GM21360 (cell line): ENCODE measurements at regions not wholly inside any gene's neighbourhood (a gene's known extent, or its start where the extent isn't known, plus 50 kb on each side); places are given as distances from the start of the nearest gene placed in this dataset.

Experiments
- ATAC-seq: cut with Tn5 transposase; IDR thresholded peaks from one replicate; pipeline ENCODE4 v1.9.1; 2021; ENCODE audit warnings: mild to moderate bottlenecking, moderate library complexity; ENCODE audit not compliant: unreplicated experiment

DNA sequence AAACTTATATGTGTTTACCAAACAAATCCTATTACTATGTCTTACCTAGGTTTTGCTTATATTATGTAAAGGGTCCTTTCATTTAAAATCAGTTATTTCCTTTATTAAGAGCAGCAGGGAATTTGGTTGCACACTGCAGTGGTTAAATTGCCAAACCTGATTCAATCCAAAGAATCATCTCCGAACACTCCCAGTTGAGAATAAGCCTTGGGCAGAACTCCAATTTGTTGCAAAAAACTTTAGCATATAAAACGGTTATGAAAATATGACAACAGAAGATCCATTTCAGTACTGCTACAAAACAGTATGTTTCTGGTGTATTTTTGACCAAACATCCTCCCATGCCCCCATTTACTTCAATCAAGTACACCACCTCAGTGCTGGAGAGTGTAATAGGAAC lies 587.0 kb upstream of the GRAMD2B start:
- no peak for ATAC-seq

DNA sequence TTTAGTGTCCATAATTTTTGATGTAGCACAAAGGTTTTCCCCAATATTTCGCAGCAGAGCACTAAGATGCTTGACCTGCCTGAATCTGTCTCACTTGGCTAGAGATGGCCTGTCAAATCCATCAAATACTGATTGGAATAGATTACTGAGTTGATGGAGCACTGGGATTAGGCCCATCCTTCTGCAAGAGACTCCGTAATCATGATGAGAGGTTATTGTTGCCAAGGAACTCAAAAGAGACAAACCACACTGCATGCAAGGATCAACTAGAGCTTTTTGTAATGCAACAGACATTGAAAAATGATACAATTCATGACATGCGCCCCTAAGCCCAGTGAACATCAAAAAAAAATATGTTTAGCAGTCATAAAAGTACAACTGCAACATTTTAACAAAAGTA lies 585.3 kb upstream of the GRAMD2B start:
- no peak for ATAC-seq

DNA sequence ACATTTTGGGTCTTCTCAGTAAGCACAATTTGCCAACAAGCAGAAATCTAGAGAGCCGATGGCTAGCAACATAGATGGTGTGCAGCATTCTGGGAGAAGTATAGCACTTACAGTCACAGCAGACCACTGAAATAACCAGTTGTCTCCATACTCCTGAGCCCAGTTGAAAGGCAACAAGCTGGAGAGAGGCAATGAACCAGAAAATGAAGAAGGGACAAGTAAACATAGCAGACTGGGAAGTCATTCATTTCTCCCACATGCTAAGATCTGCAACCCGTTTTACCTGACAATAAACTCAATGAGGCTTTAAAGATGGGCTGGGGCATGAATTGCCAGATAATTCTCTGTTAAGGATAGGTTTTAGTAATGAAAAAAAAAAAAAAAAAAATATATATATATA lies 575.6 kb upstream of the GRAMD2B start:
- no peak for ATAC-seq

DNA sequence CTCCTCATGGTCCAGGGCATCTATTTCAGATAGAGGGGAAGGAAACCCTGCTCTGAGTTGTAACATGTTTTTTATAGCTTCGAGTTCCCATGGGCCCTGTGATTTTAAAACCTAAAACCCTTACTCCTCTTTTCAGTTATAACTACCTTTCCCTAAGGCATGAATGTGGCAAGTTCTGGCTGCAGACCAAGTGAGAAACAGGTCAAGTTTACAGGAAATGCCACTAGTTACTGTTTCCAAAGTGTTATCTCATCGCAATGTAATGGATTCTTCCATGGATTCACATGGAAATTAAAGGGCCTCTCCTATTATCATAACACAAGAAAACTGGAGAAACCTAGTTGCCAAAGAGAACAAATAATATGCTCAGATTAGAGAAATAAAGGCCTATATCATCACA lies 574.5 kb upstream of the GRAMD2B start:
- no peak for ATAC-seq

- ATAC-seq: no peak
These were observed 566.3 kb upstream of the GRAMD2B start for GRCh38 chr5:125856949-125857348.

DNA sequence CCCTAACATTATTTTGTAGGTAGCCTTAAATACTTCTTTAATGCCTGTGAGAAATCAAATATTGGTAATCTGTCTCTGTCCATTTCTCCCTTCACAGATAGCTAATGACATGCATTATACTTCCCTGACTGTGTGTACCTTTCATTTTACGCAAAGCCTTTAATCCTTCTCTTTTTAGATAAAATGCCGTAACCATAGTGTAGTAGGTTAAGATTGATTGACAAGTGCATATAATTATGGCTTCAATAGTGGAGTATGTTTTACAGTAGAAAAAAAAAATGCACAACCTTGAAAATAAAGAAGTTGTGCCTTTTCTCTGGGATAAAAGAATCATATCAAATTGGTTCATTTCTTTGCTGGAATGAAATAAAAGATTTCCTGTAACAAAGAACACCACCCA lies 559.6 kb upstream of the GRAMD2B start:
- no peak for ATAC-seq

DNA sequence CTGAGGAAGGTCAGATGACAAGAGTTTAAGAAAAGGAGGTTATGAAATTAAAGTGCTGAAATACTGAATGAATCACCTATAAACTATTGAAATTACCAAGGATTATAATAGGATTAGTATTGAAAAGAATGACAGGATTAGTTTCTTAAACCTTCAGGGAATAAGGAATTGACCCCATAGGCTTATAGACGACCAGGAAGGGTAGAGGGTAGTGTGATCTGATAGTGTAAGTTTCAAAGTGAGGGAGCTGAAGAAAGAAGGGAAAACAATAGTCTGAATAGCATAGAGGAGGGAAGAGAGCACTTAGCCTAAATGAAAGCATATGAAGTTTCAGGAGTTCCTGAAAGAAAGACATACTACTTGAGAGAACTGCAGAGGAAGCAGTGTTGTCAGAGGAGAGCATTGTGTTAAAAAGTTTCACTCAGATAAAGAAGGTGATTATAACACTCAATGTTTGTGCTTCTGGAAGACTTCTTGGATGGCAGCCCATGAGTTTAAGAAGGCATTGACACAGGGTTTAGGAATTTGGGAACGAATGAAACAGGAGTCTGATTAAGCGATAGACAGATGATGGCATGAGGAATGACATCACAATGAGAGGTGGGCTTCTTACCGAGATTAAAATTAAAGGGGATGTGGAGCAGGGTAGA lies 557.9 kb upstream of the GRAMD2B start:
- ATAC-seq: no peak

DNA sequence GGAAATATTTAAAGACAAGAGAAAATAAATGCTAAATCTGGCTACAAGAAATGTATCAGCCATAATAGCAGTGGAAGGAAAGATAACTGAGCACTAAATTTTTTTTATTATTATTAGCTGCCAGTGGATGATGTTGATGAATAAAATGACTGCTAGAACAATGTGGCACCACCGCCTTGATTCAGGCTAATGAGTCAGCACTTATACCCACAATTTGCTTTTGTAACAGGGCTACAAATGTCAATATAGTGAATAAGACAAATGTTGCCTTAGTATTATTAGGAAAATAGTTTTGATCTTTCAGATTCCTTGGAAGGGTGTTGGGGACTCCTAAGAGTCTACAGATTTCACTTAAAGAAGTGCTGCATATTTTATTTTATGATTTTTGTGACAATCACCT lies 555.2 kb upstream of the GRAMD2B start:
- ATAC-seq: no peak

DNA sequence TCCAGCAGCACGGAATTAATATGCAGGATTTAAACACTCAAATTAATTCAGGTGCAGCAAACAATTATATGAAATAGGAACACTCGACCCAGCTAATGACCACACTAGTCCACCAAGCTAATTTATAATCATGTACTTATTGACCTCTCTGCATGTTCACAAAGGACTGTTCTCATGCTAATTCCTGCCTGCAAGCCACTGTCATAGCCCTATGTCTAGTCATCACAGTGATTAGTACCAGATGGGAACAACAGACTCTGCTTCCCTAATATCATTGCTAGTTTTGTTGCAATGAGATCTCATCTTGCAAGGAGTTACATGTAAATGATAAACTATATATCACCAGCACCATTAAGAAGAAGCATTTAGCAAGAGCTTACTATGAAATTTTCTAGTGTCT lies 553.0 kb upstream of the GRAMD2B start:
- ATAC-seq: no peak

DNA sequence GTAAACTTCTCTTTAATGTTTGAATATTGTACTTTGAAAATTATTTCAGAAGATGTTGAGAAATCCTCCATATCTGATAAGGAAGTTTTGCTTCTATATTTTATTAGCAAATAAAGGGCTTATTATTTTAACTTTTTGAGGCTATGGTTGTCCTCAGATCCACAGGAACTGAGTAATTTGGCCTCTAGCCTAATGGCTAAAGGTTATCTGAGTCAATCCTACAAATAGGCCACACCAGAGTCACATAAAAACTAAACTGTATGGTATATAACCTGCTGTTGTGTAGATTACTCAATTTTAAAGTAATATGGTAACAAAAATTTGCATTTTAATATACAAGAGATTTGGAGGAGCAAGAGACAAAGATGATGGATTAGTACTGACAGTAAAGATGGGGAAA lies 549.2 kb upstream of the GRAMD2B start:
- ATAC-seq: no peak

DNA sequence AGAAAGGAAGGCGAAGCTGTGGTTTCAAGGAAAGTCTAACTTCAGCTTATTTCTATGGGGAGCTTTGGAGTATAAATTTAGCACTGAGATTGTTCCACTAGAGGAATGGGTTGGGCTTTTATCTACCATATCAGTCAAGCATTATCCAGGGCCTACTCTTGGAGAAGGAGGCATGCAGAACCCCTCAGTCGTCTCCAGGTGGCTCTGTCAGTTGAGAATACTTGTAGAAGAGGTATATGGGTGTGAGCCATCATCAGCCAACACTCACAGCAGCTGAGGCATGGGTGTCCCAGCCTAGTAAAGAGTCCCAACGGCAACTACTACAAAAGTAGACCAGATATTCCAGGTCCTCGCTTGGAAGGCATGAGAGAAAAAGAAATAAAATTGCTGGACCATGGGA lies 548.5 kb upstream of the GRAMD2B start:
- no peak for ATAC-seq

DNA sequence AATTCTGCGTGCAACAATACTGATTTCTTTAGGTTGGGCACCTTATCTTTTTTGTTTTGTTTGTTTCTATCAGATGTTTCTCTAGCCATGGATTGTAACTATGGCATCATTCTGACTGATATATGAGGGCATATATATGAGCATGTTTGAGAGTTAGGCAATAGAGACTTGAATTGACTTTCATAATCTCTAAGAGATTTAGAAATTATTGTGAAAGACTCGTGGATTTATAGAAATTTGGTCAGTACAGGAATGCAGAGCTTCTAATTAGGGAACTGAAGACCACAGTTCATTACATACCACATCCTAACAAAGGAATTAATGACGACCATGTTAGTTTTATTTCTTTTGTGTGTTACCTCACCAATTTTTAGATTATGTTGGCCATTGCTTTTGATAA lies 546.0 kb upstream of the GRAMD2B start:
- ATAC-seq: no peak

DNA sequence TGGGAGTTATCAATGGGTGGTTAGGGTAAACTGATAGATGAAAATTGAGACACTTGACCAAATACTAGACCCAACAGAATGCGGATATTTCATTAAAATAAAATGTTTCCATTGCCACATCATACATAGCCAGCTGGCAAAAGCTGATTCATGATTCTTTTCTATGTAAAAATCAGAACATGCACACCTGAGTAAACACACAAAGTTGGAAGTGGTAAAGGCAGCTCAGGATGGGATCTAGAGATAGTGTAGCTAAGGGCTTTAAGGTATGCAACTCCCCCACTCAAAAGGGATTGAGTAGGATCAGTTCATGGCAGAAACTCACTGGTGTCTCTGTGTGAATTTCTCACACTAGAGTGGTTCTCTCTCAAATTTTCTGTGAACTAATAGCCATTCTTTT lies 541.1 kb upstream of the GRAMD2B start:
- no peak for ATAC-seq

GRCh38 chr5:125883223-125883622 lies 540.0 kb upstream of the GRAMD2B start:
- ATAC-seq: no peak

DNA sequence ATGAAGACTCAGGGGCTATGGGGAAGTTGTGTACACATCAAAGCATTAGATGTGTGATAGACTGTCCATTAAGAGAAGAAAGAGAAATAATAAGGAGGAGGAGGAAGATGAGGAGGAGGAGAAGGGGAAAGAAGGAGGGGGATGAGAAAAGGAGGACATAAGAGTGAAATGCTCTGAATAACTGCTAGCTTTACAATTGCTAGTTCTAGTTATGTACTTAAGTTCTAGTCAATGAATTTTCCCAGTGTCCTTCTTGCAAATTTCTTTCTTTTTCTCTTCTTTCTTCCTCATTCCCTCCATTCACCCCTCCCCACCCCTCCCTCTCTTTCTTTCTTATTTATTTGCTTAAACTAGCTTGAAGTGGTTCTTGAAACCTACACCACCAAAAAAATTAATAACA lies 534.9 kb upstream of the GRAMD2B start:
- ATAC-seq: no peak

DNA sequence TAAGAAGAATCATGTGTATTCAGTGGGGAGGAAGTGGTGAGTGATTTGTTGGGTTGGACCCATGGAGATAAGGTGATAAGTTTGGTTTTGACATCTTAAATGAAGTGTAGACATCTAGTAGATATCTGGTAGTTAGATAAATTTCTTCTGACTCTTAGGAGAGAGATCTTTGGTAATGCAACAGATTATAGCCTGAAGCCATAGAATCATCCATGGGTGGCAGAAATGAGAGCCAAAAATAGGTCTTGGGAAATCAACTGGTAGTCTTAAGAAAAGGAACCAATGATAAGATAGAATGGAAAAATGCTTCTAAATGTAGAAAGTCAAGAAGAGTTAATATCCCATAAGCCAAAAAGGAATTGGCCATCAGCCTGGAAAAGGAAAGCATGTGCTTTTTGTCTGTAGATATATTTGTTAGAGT lies 532.7 kb upstream of the GRAMD2B start:
- ATAC-seq: no peak

DNA sequence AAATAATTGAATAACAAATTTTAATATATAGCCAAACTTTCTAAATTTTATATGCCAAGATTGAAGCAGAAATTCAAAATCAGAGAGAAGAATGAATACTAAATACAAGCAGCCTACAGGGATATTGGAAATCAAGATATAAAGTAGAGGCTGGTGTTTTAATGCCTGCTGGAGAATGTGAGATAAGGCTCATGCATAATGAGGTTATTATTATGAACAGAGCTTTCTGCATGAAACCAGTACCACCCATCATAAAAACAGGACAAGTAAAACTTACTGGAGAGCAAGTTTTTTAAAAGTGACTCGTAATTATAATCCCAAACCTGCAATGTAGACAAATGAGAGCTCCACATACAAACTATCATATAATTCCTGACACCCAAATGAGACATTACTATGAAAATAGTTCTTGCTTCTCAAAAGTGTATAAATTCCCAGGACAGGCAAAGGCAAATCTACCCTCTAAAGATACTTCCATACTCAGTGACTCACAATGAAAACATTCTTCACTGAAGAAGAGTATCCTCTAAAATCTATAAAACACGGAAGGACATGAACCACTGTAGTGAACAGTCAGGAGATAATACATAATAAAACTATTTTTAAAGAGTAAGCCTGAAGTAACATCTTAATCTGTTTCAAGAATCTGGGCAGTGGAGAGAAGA lies 532.0 kb upstream of the GRAMD2B start:
- no peak for ATAC-seq

DNA sequence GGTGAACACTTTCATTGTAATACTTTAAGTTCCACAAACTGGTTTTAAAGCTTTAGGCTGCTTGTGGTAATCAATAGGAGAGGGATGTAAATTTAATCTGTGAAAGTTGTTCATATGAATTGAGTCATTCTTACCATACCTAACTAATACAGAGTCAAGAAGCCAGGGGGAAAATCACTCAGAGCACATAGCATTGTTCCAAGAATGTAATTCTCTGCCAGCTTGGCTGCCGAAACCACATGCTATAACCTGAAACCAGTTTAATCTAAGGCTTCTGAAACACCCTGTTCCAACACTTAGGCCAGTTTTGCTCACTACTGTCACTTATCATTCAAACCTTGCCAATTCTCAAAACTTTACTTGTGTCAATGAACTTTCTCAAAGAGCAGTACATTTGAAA lies 528.8 kb upstream of the GRAMD2B start:
- ATAC-seq: no peak

DNA sequence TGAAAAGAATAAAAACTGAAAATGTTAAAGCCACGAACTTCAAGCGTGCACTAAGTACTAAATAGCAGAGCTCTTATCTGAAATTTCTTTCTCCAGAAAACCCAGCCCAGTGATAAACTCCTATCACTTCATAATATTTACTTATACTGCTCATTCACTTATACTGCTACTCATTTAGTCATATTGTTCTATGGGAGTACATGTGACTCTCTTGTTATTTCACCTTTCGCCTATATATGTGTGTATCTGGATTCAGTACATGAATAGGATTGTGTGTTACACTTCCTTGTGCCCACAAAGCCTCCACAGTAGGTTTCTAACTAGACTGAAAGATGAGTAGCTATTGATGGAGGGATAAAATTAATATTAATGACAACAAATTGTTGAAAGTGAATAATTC lies 526.8 kb upstream of the GRAMD2B start:
- no peak for ATAC-seq

DNA sequence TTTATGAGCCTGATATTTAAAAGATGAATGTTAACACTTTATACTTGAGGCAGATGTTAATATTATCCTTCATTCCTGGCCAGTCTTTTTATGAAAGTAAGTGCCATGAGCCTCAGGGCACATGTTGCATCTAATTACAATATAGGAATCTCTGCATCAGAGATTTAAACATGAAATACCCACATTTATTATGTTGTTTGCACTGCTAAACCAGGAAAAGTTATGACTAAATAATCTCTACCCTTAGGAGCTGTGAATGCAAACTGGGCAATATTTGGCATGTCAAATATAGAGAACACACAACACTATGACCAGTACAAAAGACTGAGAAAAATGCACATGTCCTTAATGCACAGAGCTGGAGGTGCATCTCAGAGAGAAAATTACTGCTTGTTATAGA lies 526.1 kb upstream of the GRAMD2B start:
- ATAC-seq: no peak

- no peak for ATAC-seq
These were observed 524.3 kb upstream of the GRAMD2B start for GRCh38 chr5:125898851-125899405.

- ATAC-seq: no peak
These were observed 511.2 kb upstream of the GRAMD2B start for GRCh38 chr5:125912028-125912427.

DNA sequence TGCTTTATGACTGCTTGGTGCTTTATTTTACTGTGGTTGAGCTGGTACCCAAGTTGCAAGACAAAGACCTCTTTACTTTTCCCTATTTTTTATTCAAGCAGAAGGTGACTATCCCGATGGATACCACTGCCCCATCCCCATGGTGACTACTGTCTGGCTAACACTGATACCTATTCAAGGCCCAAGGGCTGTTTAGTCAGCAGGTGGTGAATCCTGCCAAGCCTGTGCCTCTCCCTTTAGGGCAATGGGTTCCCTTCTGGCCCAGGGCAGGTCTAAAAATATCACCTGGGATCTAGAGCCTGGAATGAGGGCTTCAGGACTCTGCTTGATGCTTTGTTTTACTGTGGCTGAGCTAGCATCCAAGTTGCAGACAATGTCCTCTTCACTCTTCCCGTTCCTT lies 510.0 kb upstream of the GRAMD2B start:
- ATAC-seq: no peak
